ENCODE measurements at regions not wholly inside any gene's neighbourhood (a gene's known extent, or its start where the extent isn't known, plus 50 kb on each side); places are given as distances from the start of the nearest gene placed in this dataset.

DNA sequence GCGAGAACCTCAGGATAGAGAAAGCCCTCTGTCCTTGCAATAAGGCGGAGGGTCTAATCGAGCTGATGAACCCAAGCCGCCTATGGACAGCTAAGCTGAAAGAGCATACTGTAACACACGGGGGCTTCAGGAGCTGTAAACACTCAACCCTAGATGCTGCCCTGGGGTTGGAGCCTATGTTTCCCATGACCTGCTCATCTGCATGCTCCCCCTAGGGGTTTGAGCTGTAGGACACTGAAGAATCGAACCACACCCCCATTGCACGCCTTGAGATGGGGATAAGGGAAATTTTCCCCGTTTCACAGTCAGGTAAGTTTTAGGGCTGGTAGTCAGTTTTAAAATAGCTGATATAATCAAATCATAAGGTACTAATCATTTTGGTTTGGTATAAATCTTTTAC lies 675.6 kb upstream of the CDH8 start:
- peaks cover 1% of the 10 kb centered on the region for H3K9me3 ChIP-seq (ENCODE audit: low read depth, low read length)
- TF ChIP-seq, protein P1, sequence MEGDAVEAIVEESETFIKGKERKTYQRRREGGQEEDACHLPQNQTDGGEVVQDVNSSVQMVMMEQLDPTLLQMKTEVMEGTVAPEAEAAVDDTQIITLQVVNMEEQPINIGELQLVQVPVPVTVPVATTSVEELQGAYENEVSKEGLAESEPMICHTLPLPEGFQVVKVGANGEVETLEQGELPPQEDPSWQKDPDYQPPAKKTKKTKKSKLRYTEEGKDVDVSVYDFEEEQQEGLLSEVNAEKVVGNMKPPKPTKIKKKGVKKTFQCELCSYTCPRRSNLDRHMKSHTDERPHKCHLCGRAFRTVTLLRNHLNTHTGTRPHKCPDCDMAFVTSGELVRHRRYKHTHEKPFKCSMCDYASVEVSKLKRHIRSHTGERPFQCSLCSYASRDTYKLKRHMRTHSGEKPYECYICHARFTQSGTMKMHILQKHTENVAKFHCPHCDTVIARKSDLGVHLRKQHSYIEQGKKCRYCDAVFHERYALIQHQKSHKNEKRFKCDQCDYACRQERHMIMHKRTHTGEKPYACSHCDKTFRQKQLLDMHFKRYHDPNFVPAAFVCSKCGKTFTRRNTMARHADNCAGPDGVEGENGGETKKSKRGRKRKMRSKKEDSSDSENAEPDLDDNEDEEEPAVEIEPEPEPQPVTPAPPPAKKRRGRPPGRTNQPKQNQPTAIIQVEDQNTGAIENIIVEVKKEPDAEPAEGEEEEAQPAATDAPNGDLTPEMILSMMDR (IDR thresholded peaks at IDR 0.05; ENCODE audit: extremely low read depth, low read depth, low read length), result no peak

DNA sequence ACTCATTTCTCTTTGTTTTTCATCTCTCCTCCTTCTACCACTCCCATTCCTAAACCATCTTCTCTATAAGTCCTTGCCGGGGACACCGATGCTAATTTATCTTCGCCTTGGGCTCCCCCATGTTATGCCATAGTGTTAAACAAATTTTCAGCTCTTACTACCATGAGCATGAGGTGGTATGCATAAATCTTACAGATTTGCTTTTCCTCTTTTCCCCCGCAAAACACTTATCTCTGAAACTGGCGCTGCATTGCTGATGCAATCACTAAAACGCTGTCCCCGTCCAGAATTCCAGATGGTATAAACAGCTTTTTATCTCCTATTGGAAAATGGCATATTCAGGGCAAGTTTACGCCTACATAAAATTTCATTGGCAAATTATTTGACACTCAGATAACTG lies 673.6 kb upstream of the CDH8 start:
- no peak for DNase-seq (ENCODE audit: insufficient read length, low spot score, missing footprints)
- H3K4me1 ChIP-seq (ENCODE audit: insufficient read depth, low read length), result no peaks in the 10 kb centered on the region
- no peak overlapping the region for H2AFZ ChIP-seq (ENCODE audit: low read length)
- H3K79me2 ChIP-seq (ENCODE audit: insufficient read depth, low read length), result no peaks in the 10 kb centered on the region
- H3K36me3 ChIP-seq (ENCODE audit: insufficient read depth, low read length), result no peaks in the 10 kb centered on the region
- no peak overlapping the region for H3K4me2 ChIP-seq (ENCODE audit: insufficient read depth, low read length)
- no peaks in the 10 kb centered on the region for H4K20me1 ChIP-seq (ENCODE audit: insufficient read depth, low read length)
- H3K27me3 ChIP-seq (ENCODE audit: insufficient read depth, low read length), result no peaks in the 10 kb centered on the region
- H3K9me3 ChIP-seq (ENCODE audit: low read depth, low read length), result peaks cover 1% of the 10 kb centered on the region
- no peak overlapping the region for H3K27ac ChIP-seq (ENCODE audit: low read depth, low read length)
- TF ChIP-seq, protein P1 (IDR thresholded peaks at IDR 0.05; ENCODE audit: extremely low read depth, low read depth, low read length), result no peak
- H3K4me3 ChIP-seq (ENCODE audit: insufficient read depth, low read length), result no peak overlapping the region

More for the DNA sequence above, 675.6 kb upstream of the CDH8 start:
- H3K4me3 ChIP-seq (ENCODE audit: insufficient read depth, low read length), result no peak overlapping the region
- H3K4me2 ChIP-seq (ENCODE audit: insufficient read depth, low read length), result no peak overlapping the region
- H3K27me3 ChIP-seq (ENCODE audit: insufficient read depth, low read length), result no peaks in the 10 kb centered on the region
- H3K79me2 ChIP-seq (ENCODE audit: insufficient read depth, low read length), result no peaks in the 10 kb centered on the region
- DNase-seq (ENCODE audit: insufficient read length, low spot score, missing footprints), result no peak
- H2AFZ ChIP-seq (ENCODE audit: low read length), result no peak overlapping the region
- no peak overlapping the region for H3K27ac ChIP-seq (ENCODE audit: low read depth, low read length)
- H4K20me1 ChIP-seq (ENCODE audit: insufficient read depth, low read length), result no peaks in the 10 kb centered on the region
- H3K36me3 ChIP-seq (ENCODE audit: insufficient read depth, low read length), result no peaks in the 10 kb centered on the region
- H3K4me1 ChIP-seq (ENCODE audit: insufficient read depth, low read length), result no peaks in the 10 kb centered on the region

DNA sequence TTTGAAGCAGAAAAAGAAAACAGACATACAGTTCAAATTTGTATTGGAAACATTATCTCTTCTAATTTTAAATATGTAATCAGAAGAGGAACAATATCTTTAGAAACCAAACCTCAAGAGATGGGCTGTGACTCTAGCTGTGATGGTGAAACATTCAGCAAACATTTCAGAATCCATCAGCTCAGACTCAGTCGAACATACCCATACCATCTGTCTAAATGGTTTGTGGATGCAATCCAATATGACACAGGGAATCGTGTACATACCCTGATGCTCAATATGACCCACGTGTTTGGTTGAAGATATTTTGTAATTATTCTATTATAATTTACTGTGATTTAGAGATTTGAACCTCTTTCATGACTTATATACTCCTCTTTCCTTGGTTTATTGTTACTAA lies 665.2 kb upstream of the CDH8 start:
- H3K4me2 ChIP-seq (ENCODE audit: insufficient read depth, low read length), result no peak overlapping the region
- no peaks in the 10 kb centered on the region for H4K20me1 ChIP-seq (ENCODE audit: insufficient read depth, low read length)
- TF ChIP-seq, protein P1 (IDR thresholded peaks at IDR 0.05; ENCODE audit: extremely low read depth, low read depth, low read length), result no peak
- no peak overlapping the region for H2AFZ ChIP-seq (ENCODE audit: low read length)
- H3K27ac ChIP-seq (ENCODE audit: low read depth, low read length), result no peak overlapping the region
- H3K4me3 ChIP-seq (ENCODE audit: insufficient read depth, low read length), result no peak overlapping the region
- H3K9me3 ChIP-seq (ENCODE audit: low read depth, low read length), result peaks cover 2% of the 10 kb centered on the region
- H3K27me3 ChIP-seq (ENCODE audit: insufficient read depth, low read length), result no peaks in the 10 kb centered on the region
- no peaks in the 10 kb centered on the region for H3K79me2 ChIP-seq (ENCODE audit: insufficient read depth, low read length)
- no peaks in the 10 kb centered on the region for H3K4me1 ChIP-seq (ENCODE audit: insufficient read depth, low read length)
- H3K36me3 ChIP-seq (ENCODE audit: insufficient read depth, low read length), result no peaks in the 10 kb centered on the region
- no peak for DNase-seq (ENCODE audit: insufficient read length, low spot score, missing footprints)

DNA sequence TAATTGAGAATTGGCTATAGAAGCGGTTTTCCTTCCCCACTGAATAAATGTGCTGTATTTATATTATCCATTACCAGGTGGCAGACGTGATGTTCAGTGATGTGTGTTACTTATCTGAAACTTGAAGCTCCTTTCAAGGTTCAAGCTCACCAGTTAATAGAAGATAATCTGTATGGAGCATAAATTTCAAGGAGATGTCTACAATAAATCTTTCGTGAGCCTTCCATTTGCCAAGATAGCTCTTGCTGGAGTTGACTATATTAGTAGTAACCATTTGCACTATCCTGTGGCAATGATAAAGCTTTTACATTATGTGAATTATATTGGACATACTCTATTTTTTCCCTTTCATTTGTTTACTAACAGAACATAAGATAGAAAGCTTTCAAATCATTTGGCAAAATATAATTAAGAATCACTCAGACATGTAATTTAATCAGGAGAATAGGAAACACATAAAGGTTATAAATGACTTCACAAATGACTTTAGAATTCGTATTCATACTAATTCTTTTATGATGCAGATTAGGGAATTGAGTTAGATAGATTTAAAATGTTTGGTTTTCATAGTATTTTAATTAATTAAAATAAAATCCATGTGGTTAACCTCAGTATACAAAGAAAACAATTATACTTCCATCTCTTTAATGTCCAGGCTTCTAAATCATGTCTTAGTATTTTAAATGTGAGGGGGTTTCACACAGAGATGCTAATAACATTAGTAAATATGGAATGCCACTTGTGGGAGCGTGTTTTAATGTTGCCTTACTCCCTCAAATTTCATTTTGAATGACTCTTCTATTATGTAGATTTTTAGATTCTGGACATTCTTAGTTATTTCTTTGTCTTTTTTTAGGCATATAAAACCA lies 664.4 kb upstream of the CDH8 start:
- H2AFZ ChIP-seq (ENCODE audit: low read length), result no peak overlapping the region
- H3K36me3 ChIP-seq (ENCODE audit: insufficient read depth, low read length), result no peaks in the 10 kb centered on the region
- H3K4me1 ChIP-seq (ENCODE audit: insufficient read depth, low read length), result no peaks in the 10 kb centered on the region
- no peak overlapping the region for H3K4me3 ChIP-seq (ENCODE audit: insufficient read depth, low read length)
- no peak overlapping the region for H3K27ac ChIP-seq (ENCODE audit: low read depth, low read length)
- TF ChIP-seq, protein P1 (IDR thresholded peaks at IDR 0.05; ENCODE audit: extremely low read depth, low read depth, low read length), result no peak
- H3K4me2 ChIP-seq (ENCODE audit: insufficient read depth, low read length), result no peak overlapping the region
- no peaks in the 10 kb centered on the region for H3K79me2 ChIP-seq (ENCODE audit: insufficient read depth, low read length)
- peaks cover 2% of the 10 kb centered on the region for H3K9me3 ChIP-seq (ENCODE audit: low read depth, low read length)
- no peaks in the 10 kb centered on the region for H3K27me3 ChIP-seq (ENCODE audit: insufficient read depth, low read length)
- no peak for DNase-seq (ENCODE audit: insufficient read length, low spot score, missing footprints)
- H4K20me1 ChIP-seq (ENCODE audit: insufficient read depth, low read length), result no peaks in the 10 kb centered on the region

All from osteoblast (primary cell).